Neural cell (in vitro differentiated cells): ENCODE measurements at regions not wholly inside any gene's neighbourhood (a gene's known extent, or its start where the extent isn't known, plus 50 kb on each side); places are given as distances from the start of the nearest gene placed in this dataset.

Experiments used
- H2AFZ ChIP-seq: fragments of 200-600, 300-800 bp; sonication (generic), shearing (Covaris generic); 2 replicates; pipeline ENCODE4 v1.6.0; 2014; ENCODE audit warnings: low read depth, mild to moderate bottlenecking, antibody characterized with exemption, low read length, moderate library complexity
- H3F3A ChIP-seq: fragments of 200-600 bp; shearing (Covaris generic); 2 replicates; pipeline ENCODE4 v1.6.1; 2016; ENCODE audit warnings: mild to moderate bottlenecking, moderate library complexity, mixed read lengths, antibody characterized with exemption, low read length; ENCODE audit not compliant: insufficient read depth, poor library complexity, severe bottlenecking
- H3K27ac ChIP-seq: fragments of 200-600, 300-800 bp; sonication (generic), shearing (Covaris generic); 2 replicates; pipeline ENCODE4 v1.5.1; 2014; ENCODE audit warnings: mild to moderate bottlenecking, low read length, moderate library complexity
- H3K27me3 ChIP-seq: fragments of 300-800, 200-600 bp; sonication (generic), shearing (Covaris generic); 2 replicates; pipeline ENCODE4 v1.6.0; 2014; ENCODE audit warnings: mild to moderate bottlenecking, low read depth, low read length, moderate library complexity; ENCODE audit not compliant: insufficient read depth
- H3K36me3 ChIP-seq: fragments of 300-800, 200-600 bp; sonication (generic), shearing (Covaris generic); 2 replicates; pipeline ENCODE4 v1.5.1; 2014; ENCODE audit warnings: mild to moderate bottlenecking, antibody characterized with exemption, low read length, moderate library complexity; ENCODE audit not compliant: insufficient read depth
- H3K4me2 ChIP-seq: fragments of 300-800, 200-600 bp; sonication (generic), shearing (Covaris generic); 2 replicates; pipeline ENCODE4 v1.6.0; 2014; ENCODE audit warnings: mild to moderate bottlenecking, low read length
- H3K4me3 ChIP-seq: fragments of 300-800, 200-600 bp; sonication (generic), shearing (Covaris generic); 2 replicates; pipeline ENCODE4 v1.5.1; 2014; ENCODE audit warnings: mild to moderate bottlenecking, low read length, moderate library complexity
- H3K79me2 ChIP-seq: fragments of 200-600 bp; shearing (Covaris generic); replicated peaks from 2 replicates; pipeline ENCODE4 v1.6.0; 2014; ENCODE audit warnings: mild to moderate bottlenecking, low read length, moderate library complexity; ENCODE audit not compliant: insufficient read depth
- H3K9ac ChIP-seq: fragments of 300-800, 200-600 bp; sonication (generic), shearing (Covaris generic); 2 replicates; pipeline ENCODE4 v1.6.1; 2016; ENCODE audit warnings: mild to moderate bottlenecking, low read length, mixed read lengths
- H3K9me2 ChIP-seq: fragments of 200-600 bp; shearing (Covaris generic); 2 replicates; pipeline ENCODE4 v1.6.1; 2016; ENCODE audit warnings: mild to moderate bottlenecking, low read length, mixed read lengths; ENCODE audit not compliant: insufficient read depth
- H3K9me3 ChIP-seq: fragments of 200-600, 300-800 bp; sonication (generic), shearing (Covaris generic); 2 replicates; pipeline ENCODE4 v1.6.1; 2016; ENCODE audit warnings: mild to moderate bottlenecking, mixed run types, low read length, moderate library complexity, mixed read lengths
- H4K20me1 ChIP-seq: fragments of 200-600 bp; shearing (Covaris generic); 2 replicates; pipeline ENCODE4 v1.6.1; 2016; ENCODE audit warnings: mild to moderate bottlenecking, mixed run types; ENCODE audit not compliant: insufficient read depth
- EP300 ChIP-seq: fragments of 450-650 bp; conservative IDR thresholded peaks from 2 replicates; pipeline ENCODE4 v1.6.1; 2014; ENCODE audit warnings: antibody characterized with exemption, mild to moderate bottlenecking, moderate library complexity; ENCODE audit not compliant: poor library complexity, severe bottlenecking
- EZH2 ChIP-seq: fragments of 200-600, 300-800 bp; shearing (Covaris generic), sonication (generic); IDR thresholded peaks from 2 replicates; pipeline ENCODE4 v1.6.1; 2014; ENCODE audit warnings: antibody characterized with exemption, low read length, borderline replicate concordance, mild to moderate bottlenecking; ENCODE audit not compliant: insufficient read depth, poor library complexity, severe bottlenecking
- MXI1 ChIP-seq: fragments of 450-650 bp; conservative IDR thresholded peaks from 2 replicates; pipeline ENCODE4 v1.6.1; 2014; ENCODE audit warnings: antibody characterized with exemption, mild to moderate bottlenecking; ENCODE audit not compliant: poor library complexity, severe bottlenecking
- POLR2AphosphoS5 ChIP-seq: IDR thresholded peaks from 2 replicates; pipeline ENCODE4 v1.6.1; 2012
- RAD21 ChIP-seq: fragments of 450-650 bp; conservative IDR thresholded peaks from 2 replicates; pipeline ENCODE4 v1.6.1; 2014; ENCODE audit warnings: antibody characterized with exemption, mild to moderate bottlenecking, moderate library complexity
- SMC3 ChIP-seq: fragments of 450-650 bp; conservative IDR thresholded peaks from 2 replicates; pipeline ENCODE4 v1.6.1; 2014; ENCODE audit warnings: antibody characterized with exemption, mild to moderate bottlenecking, moderate library complexity; ENCODE audit not compliant: poor library complexity
- TAF1 ChIP-seq: IDR thresholded peaks from 2 replicates; pipeline ENCODE4 v1.6.1; 2012; ENCODE audit warnings: low read depth
- TF ChIP-seq, protein P1 (sequence below): IDR thresholded peaks from 2 replicates; pipeline ENCODE4 v1.6.1; 2012; ENCODE audit warnings: borderline replicate concordance
- TF ChIP-seq, protein P2 (sequence below): fragments of 450-650 bp; IDR thresholded peaks from 2 replicates; pipeline ENCODE4 v1.5.1; 2014; ENCODE audit warnings: antibody characterized with exemption, mild to moderate bottlenecking, moderate library complexity; ENCODE audit not compliant: poor library complexity, severe bottlenecking

DNA sequence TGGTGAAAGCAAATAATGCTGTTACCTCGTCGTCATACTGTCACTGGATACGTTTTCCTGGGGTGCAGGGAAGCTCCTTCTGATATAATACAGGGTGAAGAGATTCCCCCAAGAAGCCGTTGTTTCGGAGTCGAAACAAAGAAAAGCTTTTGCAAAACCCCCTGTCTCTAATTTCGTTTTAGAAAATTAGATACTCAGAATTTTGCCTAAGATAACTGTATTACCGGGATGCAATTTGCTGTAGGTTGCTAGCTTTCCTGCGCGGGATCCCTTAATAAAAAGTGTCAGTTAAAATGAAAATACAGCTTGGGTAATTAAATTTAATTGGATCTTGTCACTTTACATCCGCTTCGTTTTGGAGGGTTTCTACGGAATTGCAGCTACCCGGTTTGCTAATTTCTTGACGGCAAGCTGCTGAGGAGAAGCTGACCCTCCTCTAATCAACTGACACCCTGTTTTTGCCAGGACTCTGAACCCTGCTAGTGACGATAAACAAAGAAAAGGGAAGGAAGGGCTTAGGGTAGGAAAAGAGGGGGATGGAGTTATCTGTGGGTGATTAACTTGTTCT, 174.6 kb downstream of the SHOX start:
- Histone ChIP-seq H3K79me2 (no peaks in the 10 kb centered on the region), H3K4me2 (no peak overlapping the region), H3K27me3 (no peaks in the 10 kb centered on the region), H3K9me2 (no peaks in the 10 kb centered on the region), H3K36me3 (no peaks in the 10 kb centered on the region), H4K20me1 (no peaks in the 10 kb centered on the region), H3K4me3 (no peak overlapping the region), H3K27ac (no peak overlapping the region), H2AFZ (no peak overlapping the region), H3F3A (no peaks in the 10 kb centered on the region), H3K9ac (no peak overlapping the region), H3K9me3 (peaks cover 1% of the 10 kb centered on the region)
- TF ChIP-seq EP300 (no peak), SMC3 (no peak), MXI1 (no peak), TAF1 (no peak), EZH2 (no peak), POLR2AphosphoS5 (no peak), RAD21 (no peak)
- TF ChIP-seq, protein P1, sequence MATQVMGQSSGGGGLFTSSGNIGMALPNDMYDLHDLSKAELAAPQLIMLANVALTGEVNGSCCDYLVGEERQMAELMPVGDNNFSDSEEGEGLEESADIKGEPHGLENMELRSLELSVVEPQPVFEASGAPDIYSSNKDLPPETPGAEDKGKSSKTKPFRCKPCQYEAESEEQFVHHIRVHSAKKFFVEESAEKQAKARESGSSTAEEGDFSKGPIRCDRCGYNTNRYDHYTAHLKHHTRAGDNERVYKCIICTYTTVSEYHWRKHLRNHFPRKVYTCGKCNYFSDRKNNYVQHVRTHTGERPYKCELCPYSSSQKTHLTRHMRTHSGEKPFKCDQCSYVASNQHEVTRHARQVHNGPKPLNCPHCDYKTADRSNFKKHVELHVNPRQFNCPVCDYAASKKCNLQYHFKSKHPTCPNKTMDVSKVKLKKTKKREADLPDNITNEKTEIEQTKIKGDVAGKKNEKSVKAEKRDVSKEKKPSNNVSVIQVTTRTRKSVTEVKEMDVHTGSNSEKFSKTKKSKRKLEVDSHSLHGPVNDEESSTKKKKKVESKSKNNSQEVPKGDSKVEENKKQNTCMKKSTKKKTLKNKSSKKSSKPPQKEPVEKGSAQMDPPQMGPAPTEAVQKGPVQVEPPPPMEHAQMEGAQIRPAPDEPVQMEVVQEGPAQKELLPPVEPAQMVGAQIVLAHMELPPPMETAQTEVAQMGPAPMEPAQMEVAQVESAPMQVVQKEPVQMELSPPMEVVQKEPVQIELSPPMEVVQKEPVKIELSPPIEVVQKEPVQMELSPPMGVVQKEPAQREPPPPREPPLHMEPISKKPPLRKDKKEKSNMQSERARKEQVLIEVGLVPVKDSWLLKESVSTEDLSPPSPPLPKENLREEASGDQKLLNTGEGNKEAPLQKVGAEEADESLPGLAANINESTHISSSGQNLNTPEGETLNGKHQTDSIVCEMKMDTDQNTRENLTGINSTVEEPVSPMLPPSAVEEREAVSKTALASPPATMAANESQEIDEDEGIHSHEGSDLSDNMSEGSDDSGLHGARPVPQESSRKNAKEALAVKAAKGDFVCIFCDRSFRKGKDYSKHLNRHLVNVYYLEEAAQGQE = no peak
- TF ChIP-seq, protein P2, sequence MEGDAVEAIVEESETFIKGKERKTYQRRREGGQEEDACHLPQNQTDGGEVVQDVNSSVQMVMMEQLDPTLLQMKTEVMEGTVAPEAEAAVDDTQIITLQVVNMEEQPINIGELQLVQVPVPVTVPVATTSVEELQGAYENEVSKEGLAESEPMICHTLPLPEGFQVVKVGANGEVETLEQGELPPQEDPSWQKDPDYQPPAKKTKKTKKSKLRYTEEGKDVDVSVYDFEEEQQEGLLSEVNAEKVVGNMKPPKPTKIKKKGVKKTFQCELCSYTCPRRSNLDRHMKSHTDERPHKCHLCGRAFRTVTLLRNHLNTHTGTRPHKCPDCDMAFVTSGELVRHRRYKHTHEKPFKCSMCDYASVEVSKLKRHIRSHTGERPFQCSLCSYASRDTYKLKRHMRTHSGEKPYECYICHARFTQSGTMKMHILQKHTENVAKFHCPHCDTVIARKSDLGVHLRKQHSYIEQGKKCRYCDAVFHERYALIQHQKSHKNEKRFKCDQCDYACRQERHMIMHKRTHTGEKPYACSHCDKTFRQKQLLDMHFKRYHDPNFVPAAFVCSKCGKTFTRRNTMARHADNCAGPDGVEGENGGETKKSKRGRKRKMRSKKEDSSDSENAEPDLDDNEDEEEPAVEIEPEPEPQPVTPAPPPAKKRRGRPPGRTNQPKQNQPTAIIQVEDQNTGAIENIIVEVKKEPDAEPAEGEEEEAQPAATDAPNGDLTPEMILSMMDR = no peak

DNA sequence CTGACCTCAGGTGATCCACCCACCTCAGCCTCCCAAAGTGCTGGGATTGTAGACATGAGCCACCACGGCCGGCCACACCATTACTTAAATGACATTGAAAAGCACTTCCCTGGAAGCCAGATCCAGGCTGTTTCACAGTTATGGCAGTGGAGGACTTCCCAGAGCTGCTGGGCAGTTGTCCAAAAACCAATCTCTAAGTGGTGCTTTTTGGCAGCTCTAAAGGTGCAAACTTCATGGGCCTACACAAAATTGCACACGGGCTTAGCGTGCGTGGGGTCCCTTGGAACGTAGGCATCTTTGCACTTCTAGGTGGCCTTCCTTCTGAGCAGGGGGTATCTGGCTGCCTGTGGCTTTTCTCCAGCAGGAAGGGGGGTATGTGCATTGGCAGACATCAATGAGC, 172.3 kb downstream of the SHOX start:
- Histone ChIP-seq H3K9me2 (no peaks in the 10 kb centered on the region), H3K4me2 (no peak overlapping the region), H4K20me1 (no peaks in the 10 kb centered on the region), H3K36me3 (no peaks in the 10 kb centered on the region), H3K9me3 (no peaks in the 10 kb centered on the region), H3F3A (no peaks in the 10 kb centered on the region), H3K4me3 (no peak overlapping the region), H3K79me2 (no peaks in the 10 kb centered on the region), H3K27ac (no peak overlapping the region), H3K27me3 (no peaks in the 10 kb centered on the region), H3K9ac (no peak overlapping the region), H2AFZ (no peak overlapping the region)
- TF ChIP-seq EP300 (no peak), SMC3 (no peak), POLR2AphosphoS5 (no peak), MXI1 (no peak), RAD21 (no peak), EZH2 (no peak), TAF1 (no peak)
- TF ChIP-seq, protein P2 = no peak
- TF ChIP-seq, protein P1 = no peak
